Astrocyte (in vitro differentiated cells and primary cell): ENCODE measurements at regions not wholly inside any gene's neighbourhood (a gene's known extent, or its start where the extent isn't known, plus 50 kb on each side); places are given as distances from the start of the nearest gene placed in this dataset.

ENCODE experiments used
- DNase-seq: peaks from one replicate; pipeline ENCODE4 v3.0.0-alpha.2; 2010; ENCODE audit warnings: low read depth
- FAIRE-seq: peaks from 2 replicates; lab custom pipeline; 2011; peaks lifted over from hg19 to GRCh38; lab: Jason Lieb, UNC
- H2AFZ ChIP-seq: 2 replicates; pipeline ENCODE4 v1.6.0; 2012; ENCODE audit warnings: low read depth, low read length, inconsistent platforms
- H3K27ac ChIP-seq: 2 replicates; pipeline ENCODE4 v1.5.1; 2011; ENCODE audit warnings: low read depth, low read length, inconsistent platforms
- H3K27me3 ChIP-seq: 2 replicates; pipeline ENCODE4 v1.6.0; 2011; ENCODE audit warnings: low read length, inconsistent platforms; ENCODE audit not compliant: insufficient read depth
- H3K36me3 ChIP-seq: 2 replicates; pipeline ENCODE4 v1.5.1; 2011; ENCODE audit warnings: low read length, inconsistent platforms; ENCODE audit not compliant: insufficient read depth
- H3K4me1 ChIP-seq: 2 replicates; pipeline ENCODE4 v1.5.1; 2011; ENCODE audit warnings: low read length, inconsistent platforms; ENCODE audit not compliant: insufficient read depth
- H3K4me2 ChIP-seq: 2 replicates; pipeline ENCODE4 v1.6.0; 2012; ENCODE audit warnings: low read length, inconsistent platforms
- H3K4me3 ChIP-seq: 2 replicates; pipeline ENCODE4 v1.5.1; 2011; ENCODE audit warnings: low read depth, mild to moderate bottlenecking, low read length, inconsistent platforms; ENCODE audit not compliant: insufficient read depth
- H3K79me2 ChIP-seq: 2 replicates; pipeline ENCODE4 v1.6.0; 2012; ENCODE audit warnings: mild to moderate bottlenecking, low read length, inconsistent platforms; ENCODE audit not compliant: insufficient read depth
- H3K9ac ChIP-seq: 2 replicates; pipeline ENCODE4 v1.6.0; 2012; ENCODE audit warnings: mild to moderate bottlenecking, low read length, inconsistent platforms
- H3K9me3 ChIP-seq: 2 replicates; pipeline ENCODE4 v1.5.1; 2012; ENCODE audit warnings: low read depth, mild to moderate bottlenecking, low read length, inconsistent platforms; ENCODE audit not compliant: insufficient read depth
- H4K20me1 ChIP-seq: 2 replicates; pipeline ENCODE4 v1.6.0; 2012; ENCODE audit warnings: low read length, inconsistent platforms; ENCODE audit not compliant: insufficient read depth
- H3K27ac Mint-ChIP-seq: one replicate; pipeline ENCODE4 v1.8.0; 2021; ENCODE audit warnings: mild to moderate bottlenecking, mixed read lengths; ENCODE audit not compliant: unreplicated experiment
- H3K27me3 Mint-ChIP-seq: one replicate; pipeline ENCODE4 v1.8.0; 2021; ENCODE audit warnings: low read depth, mixed read lengths; ENCODE audit not compliant: unreplicated experiment
- H3K36me3 Mint-ChIP-seq: one replicate; pipeline ENCODE4 v1.8.0; 2021; ENCODE audit warnings: low read depth, mixed read lengths; ENCODE audit not compliant: unreplicated experiment
- H3K4me1 Mint-ChIP-seq: one replicate; pipeline ENCODE4 v1.8.0; 2021; ENCODE audit warnings: low read depth, mixed read lengths; ENCODE audit not compliant: unreplicated experiment
- H3K4me3 Mint-ChIP-seq: one replicate; pipeline ENCODE4 v1.8.0; 2021; ENCODE audit warnings: mild to moderate bottlenecking, moderate library complexity, mixed read lengths; ENCODE audit not compliant: unreplicated experiment
- H3K9me3 Mint-ChIP-seq: one replicate; pipeline ENCODE4 v1.8.0; 2021; ENCODE audit warnings: mild to moderate bottlenecking, mixed read lengths; ENCODE audit not compliant: unreplicated experiment
- EZH2 ChIP-seq: IDR thresholded peaks from 2 replicates; pipeline ENCODE4 v1.6.1; 2012; ENCODE audit warnings: mild to moderate bottlenecking, low read length, inconsistent platforms; ENCODE audit not compliant: insufficient read depth
- TF ChIP-seq, protein P1 (sequence below): IDR thresholded peaks from 2 replicates; pipeline ENCODE4 v1.5.1; 2011; ENCODE audit warnings: low read depth, mild to moderate bottlenecking, inconsistent platforms, low read length, moderate library complexity; ENCODE audit not compliant: insufficient read depth

DNA sequence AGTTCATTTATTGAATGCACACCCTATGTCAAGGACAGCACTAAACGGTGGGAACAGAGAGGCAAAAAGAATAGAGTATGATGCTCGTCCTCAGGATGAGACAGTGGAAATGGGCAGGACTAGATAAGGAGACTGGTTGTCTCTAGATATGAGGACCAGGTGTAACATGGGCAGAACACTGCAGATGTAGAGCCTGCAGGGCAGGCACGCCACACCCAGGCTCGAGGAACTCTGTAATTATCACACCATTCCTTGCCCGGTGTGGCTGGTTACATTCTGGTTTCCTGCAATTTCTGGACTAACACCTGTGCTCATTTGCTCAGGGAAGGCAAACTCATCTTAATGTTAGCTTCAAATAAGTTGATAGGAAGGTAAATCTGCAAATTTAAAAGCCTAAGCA is 334.4 kb downstream of the DHX15 start:
- peaks cover 3% of the 10 kb centered on the region for H3K4me1 ChIP-seq
- FAIRE-seq (no peak), DNase-seq (no peak)
- H3K36me3 ChIP-seq: no peaks in the 10 kb centered on the region
- H3K27ac Mint-ChIP-seq: no peak overlapping the region
- no peaks in the 10 kb centered on the region for H3K9me3 ChIP-seq
- H2AFZ ChIP-seq: no peak overlapping the region
- H3K4me3 ChIP-seq: no peak overlapping the region
- H3K9ac ChIP-seq: no peak overlapping the region
- H3K4me3 Mint-ChIP-seq: no peak overlapping the region
- no peaks in the 10 kb centered on the region for H4K20me1 ChIP-seq
- H3K9me3 Mint-ChIP-seq: no peaks in the 10 kb centered on the region
- peaks cover 7% of the 10 kb centered on the region for H3K27me3 Mint-ChIP-seq
- H3K4me2 ChIP-seq: no peak overlapping the region
- H3K27ac ChIP-seq: no peak overlapping the region
- no peaks in the 10 kb centered on the region for H3K27me3 ChIP-seq
- H3K36me3 Mint-ChIP-seq: no peaks in the 10 kb centered on the region
- no peaks in the 10 kb centered on the region for H3K79me2 ChIP-seq
- H3K4me1 Mint-ChIP-seq: peaks cover 13% of the 10 kb centered on the region
- TF ChIP-seq, protein P1, sequence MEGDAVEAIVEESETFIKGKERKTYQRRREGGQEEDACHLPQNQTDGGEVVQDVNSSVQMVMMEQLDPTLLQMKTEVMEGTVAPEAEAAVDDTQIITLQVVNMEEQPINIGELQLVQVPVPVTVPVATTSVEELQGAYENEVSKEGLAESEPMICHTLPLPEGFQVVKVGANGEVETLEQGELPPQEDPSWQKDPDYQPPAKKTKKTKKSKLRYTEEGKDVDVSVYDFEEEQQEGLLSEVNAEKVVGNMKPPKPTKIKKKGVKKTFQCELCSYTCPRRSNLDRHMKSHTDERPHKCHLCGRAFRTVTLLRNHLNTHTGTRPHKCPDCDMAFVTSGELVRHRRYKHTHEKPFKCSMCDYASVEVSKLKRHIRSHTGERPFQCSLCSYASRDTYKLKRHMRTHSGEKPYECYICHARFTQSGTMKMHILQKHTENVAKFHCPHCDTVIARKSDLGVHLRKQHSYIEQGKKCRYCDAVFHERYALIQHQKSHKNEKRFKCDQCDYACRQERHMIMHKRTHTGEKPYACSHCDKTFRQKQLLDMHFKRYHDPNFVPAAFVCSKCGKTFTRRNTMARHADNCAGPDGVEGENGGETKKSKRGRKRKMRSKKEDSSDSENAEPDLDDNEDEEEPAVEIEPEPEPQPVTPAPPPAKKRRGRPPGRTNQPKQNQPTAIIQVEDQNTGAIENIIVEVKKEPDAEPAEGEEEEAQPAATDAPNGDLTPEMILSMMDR: no peak

DNA sequence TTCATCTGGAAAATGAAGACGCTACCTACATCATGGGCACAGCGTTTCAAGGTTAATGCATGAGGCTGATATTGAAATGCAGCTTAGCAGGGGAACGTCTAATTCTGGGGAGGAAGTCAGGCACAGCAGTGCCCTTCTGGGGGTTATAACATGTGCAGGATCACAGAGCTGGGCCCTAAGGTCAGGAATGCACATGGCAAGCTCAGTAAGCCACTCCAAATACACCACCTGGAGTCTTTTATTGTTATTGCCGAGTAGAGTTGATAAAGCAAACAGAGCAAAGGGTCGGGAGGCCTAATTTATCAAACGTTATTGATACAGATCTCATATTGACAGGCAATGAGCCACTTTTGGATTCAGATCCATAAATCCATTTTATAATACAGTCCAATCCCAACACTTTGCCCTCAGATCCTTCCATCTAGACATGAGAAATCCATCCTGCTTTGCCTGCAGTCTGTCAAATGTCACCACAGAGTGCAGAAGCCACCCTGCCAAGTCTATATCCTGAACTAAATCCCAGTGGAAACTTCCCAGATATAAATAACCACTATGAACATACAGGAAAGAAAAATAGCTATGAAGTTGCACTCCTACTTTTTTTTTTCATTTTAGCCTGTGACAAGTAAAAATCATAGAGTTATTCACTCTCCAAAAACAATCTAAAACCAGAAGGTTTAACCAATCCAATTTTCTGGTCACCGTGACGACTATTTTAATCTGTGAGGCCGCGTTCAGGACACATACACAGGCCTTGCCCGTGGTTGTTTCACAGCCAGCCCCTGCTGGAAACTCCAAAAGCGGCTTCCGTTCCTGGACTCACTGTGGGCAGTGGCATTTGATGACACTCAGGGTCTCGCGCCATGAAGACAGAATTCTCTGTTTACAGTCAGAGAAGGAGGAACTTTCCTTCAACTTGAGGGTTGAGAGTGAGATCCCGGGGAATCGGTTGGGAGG is 335.4 kb downstream of the DHX15 start:
- Mint-ChIP-seq H3K27ac (no peak overlapping the region), H3K27me3 (no peaks in the 10 kb centered on the region), H3K36me3 (no peaks in the 10 kb centered on the region), H3K4me1 (peaks cover 16% of the 10 kb centered on the region), H3K9me3 (no peaks in the 10 kb centered on the region), H3K4me3 (no peak overlapping the region)
- Histone ChIP-seq H3K4me1 (peaks cover 3% of the 10 kb centered on the region), H3K36me3 (no peaks in the 10 kb centered on the region), H3K9ac (no peak overlapping the region), H3K27ac (no peak overlapping the region), H2AFZ (no peak overlapping the region), H3K27me3 (no peaks in the 10 kb centered on the region), H3K4me2 (no peak overlapping the region), H3K4me3 (no peak overlapping the region), H3K79me2 (no peaks in the 10 kb centered on the region), H3K9me3 (no peaks in the 10 kb centered on the region), H4K20me1 (no peaks in the 10 kb centered on the region)
- no peak for DNase-seq
- FAIRE-seq: no peak
- TF ChIP-seq, protein P1: no peak
- no peak for TF ChIP-seq EZH2

DNA sequence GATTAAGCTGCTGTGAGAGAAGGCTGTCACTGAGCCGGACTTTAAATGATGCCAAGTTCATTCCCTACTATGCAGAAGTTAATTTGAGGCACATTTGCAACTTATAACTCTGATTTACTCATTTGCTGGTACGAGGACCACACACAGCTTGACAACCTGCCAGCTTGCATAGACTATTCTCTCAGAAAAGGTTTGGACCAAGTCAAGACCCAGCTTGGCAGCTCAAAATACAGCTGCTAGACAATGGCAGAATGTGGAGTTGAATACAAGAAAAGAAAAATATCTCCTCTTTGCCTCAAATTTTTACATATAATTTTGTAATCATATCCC is 338.9 kb downstream of the DHX15 start:
- Histone ChIP-seq H3K4me2 (no peak overlapping the region), H3K4me3 (no peak overlapping the region), H3K27ac (no peak overlapping the region), H3K9me3 (no peaks in the 10 kb centered on the region), H3K27me3 (no peaks in the 10 kb centered on the region), H3K4me1 (peaks cover 3% of the 10 kb centered on the region), H2AFZ (no peak overlapping the region), H4K20me1 (no peaks in the 10 kb centered on the region), H3K9ac (no peak overlapping the region), H3K79me2 (no peaks in the 10 kb centered on the region), H3K36me3 (no peaks in the 10 kb centered on the region)
- H3K4me1 Mint-ChIP-seq: peaks cover 12% of the 10 kb centered on the region
- H3K27me3 Mint-ChIP-seq: peaks cover 11% of the 10 kb centered on the region
- FAIRE-seq (no peak), DNase-seq (no peak)
- H3K9me3 Mint-ChIP-seq: no peaks in the 10 kb centered on the region
- no peaks in the 10 kb centered on the region for H3K36me3 Mint-ChIP-seq
- no peak overlapping the region for H3K27ac Mint-ChIP-seq
- no peak overlapping the region for H3K4me3 Mint-ChIP-seq
- no peak for TF ChIP-seq EZH2
- TF ChIP-seq, protein P1: no peak
